ENCODE measurements at regions not wholly inside any gene's neighbourhood (a gene's known extent, or its start where the extent isn't known, plus 50 kb on each side); places are given as distances from the start of the nearest gene placed in this dataset.

DNA sequence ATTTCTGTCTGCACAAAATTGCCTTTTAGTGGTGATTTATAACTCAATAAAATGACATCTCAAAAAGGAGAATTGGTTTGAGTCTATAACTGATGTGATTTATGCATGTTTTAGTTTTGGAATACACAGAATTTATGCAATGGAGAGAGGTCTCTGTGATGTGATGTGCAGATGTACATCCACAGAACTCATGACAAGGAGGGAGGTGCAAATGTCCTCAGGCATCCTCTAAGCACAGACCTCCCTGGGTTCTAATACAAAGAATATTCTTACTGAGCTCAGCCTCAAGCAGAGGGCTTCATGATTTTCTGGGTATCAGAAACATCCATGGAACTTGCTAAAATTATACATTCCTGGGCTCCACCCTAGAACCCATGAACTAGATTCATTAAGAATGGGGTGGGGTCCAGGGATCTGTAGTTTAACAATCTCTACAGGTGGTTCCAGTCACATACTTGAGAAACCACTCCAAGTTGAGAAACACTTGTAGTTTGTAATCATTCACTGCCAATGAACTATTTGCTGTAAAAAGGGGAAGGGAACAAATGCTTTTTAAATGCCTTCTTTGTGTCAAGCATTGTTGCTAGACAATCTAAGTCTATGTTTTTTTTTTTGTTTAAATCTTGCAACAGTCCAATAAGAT lies 60.2 kb upstream of the NEDD9 start:
- TF ChIP-seq, protein P1, sequence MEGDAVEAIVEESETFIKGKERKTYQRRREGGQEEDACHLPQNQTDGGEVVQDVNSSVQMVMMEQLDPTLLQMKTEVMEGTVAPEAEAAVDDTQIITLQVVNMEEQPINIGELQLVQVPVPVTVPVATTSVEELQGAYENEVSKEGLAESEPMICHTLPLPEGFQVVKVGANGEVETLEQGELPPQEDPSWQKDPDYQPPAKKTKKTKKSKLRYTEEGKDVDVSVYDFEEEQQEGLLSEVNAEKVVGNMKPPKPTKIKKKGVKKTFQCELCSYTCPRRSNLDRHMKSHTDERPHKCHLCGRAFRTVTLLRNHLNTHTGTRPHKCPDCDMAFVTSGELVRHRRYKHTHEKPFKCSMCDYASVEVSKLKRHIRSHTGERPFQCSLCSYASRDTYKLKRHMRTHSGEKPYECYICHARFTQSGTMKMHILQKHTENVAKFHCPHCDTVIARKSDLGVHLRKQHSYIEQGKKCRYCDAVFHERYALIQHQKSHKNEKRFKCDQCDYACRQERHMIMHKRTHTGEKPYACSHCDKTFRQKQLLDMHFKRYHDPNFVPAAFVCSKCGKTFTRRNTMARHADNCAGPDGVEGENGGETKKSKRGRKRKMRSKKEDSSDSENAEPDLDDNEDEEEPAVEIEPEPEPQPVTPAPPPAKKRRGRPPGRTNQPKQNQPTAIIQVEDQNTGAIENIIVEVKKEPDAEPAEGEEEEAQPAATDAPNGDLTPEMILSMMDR (IDR thresholded peaks at IDR 0.05; ENCODE audit: low read depth, low read length, poor library complexity, severe bottlenecking) = no peak
- no peak for TF ChIP-seq EZH2phosphoT487 (IDR thresholded peaks at IDR 0.05; ENCODE audit: borderline replicate concordance, low read length)
